Liver (tissue), 3 donors: ENCODE measurements at regions not wholly inside any gene's neighbourhood (a gene's known extent, or its start where the extent isn't known, plus 50 kb on each side); places are given as distances from the start of the nearest gene placed in this dataset.

Source experiments
- ATF3 ChIP-seq: IDR thresholded peaks from 2 replicates; pipeline ENCODE4 v1.6.1; 2016; ENCODE audit warnings: antibody characterized with exemption
- EGR1 ChIP-seq, 2 donors: IDR thresholded peaks; 2 replicates each; pipeline ENCODE4 v1.6.1; 2016 to 2018; ENCODE audit warnings: antibody characterized with exemption in 2 of 2, low read depth in 2 of 2
- FOXA1 ChIP-seq: IDR thresholded peaks from 2 replicates; pipeline ENCODE4 v1.6.1; 2016; ENCODE audit warnings: antibody characterized with exemption
- HNF4A ChIP-seq, 2 donors: conservative IDR thresholded peaks; 2 replicates each; pipeline ENCODE4 v1.6.1; 2016; ENCODE audit warnings: antibody characterized with exemption in 2 of 2, mild to moderate bottlenecking in 2 of 2
- MAX ChIP-seq: IDR thresholded peaks from 2 replicates; pipeline ENCODE4 v1.6.1; 2016; ENCODE audit warnings: antibody characterized with exemption
- RAD21 ChIP-seq, 2 donors: IDR thresholded peaks; 2 replicates each; pipeline ENCODE4 v1.6.1; 2016; ENCODE audit warnings: antibody characterized with exemption in 2 of 2, mild to moderate bottlenecking in 2 of 2
- REST ChIP-seq: IDR thresholded peaks from 2 replicates; pipeline ENCODE4 v1.6.1; 2016; ENCODE audit warnings: antibody characterized with exemption, mild to moderate bottlenecking
- SP1 ChIP-seq: IDR thresholded peaks from 2 replicates; pipeline ENCODE4 v1.6.1; 2018; ENCODE audit warnings: antibody characterized with exemption, mild to moderate bottlenecking
- YY1 ChIP-seq: IDR thresholded peaks from 2 replicates; pipeline ENCODE4 v1.6.1; 2016; ENCODE audit warnings: antibody characterized with exemption, mild to moderate bottlenecking
- ZBTB33 ChIP-seq: IDR thresholded peaks from 2 replicates; pipeline ENCODE4 v1.6.1; 2016; ENCODE audit warnings: antibody characterized with exemption
- TF ChIP-seq, protein P1 (sequence below): fragments of 150-350 bp; IDR thresholded peaks from 2 replicates; pipeline ENCODE4 v1.5.1; 2017; ENCODE audit warnings: improper control_type of control experiment, low read depth, low read length; ENCODE audit not compliant: missing input control
- donor health status: healthy.
- donor health status: healthy.

GRCh38 chr9:2263111-2263510 is 248.0 kb downstream of the SMARCA2 start:
- TF ChIP-seq, protein P1, sequence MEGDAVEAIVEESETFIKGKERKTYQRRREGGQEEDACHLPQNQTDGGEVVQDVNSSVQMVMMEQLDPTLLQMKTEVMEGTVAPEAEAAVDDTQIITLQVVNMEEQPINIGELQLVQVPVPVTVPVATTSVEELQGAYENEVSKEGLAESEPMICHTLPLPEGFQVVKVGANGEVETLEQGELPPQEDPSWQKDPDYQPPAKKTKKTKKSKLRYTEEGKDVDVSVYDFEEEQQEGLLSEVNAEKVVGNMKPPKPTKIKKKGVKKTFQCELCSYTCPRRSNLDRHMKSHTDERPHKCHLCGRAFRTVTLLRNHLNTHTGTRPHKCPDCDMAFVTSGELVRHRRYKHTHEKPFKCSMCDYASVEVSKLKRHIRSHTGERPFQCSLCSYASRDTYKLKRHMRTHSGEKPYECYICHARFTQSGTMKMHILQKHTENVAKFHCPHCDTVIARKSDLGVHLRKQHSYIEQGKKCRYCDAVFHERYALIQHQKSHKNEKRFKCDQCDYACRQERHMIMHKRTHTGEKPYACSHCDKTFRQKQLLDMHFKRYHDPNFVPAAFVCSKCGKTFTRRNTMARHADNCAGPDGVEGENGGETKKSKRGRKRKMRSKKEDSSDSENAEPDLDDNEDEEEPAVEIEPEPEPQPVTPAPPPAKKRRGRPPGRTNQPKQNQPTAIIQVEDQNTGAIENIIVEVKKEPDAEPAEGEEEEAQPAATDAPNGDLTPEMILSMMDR, result no peak
- TF ChIP-seq HNF4A (conservative IDR thresholded peaks at IDR 0.05), result no peak
- TF ChIP-seq YY1, result no peak
- no peak for TF ChIP-seq REST
- TF ChIP-seq EGR1 (IDR thresholded peaks at IDR 0.05; ENCODE audit: low read depth in 2 of 2), result no peak
- TF ChIP-seq SP1, result no peak
- no peak for TF ChIP-seq RAD21 (IDR thresholded peaks at IDR 0.05)
- TF ChIP-seq FOXA1, result no peak
- no peak for TF ChIP-seq ATF3
- no peak for TF ChIP-seq MAX
- TF ChIP-seq ZBTB33, result no peak
